Esophagus muscularis mucosa (tissue), 3 donors: ENCODE measurements at regions not wholly inside any gene's neighbourhood (a gene's known extent, or its start where the extent isn't known, plus 50 kb on each side); places are given as distances from the start of the nearest gene placed in this dataset.

Experiments
- POLR2A ChIP-seq: fragments of 450-650 bp; IDR thresholded peaks from one replicate; pipeline ENCODE4 v1.6.1; 2017; ENCODE audit warnings: antibody characterized with exemption, moderate library complexity, mild to moderate bottlenecking, low read depth
- POLR2AphosphoS5 ChIP-seq, 2 donors: sonication (generic); formaldehyde crosslinking; IDR thresholded peaks; one replicate each; pipeline ENCODE4 v1.6.1; 2017; ENCODE audit warnings: antibody characterized with exemption in 2 of 2
- TF ChIP-seq, protein P1 (sequence below), 3 experiments: fragments of 200-600 bp in 2 of 3; fragments of 450-650 bp in 1 of 3; sonication (generic) in 2 of 3; IDR thresholded peaks; one replicate each; pipeline ENCODE4 v1.5.1; 2017 to 2019; ENCODE audit warnings: antibody characterized with exemption in 3 of 3, mild to moderate bottlenecking in 2 of 3, moderate library complexity in 1 of 3

GRCh38 chr3:151995091-151995490 lies 121.6 kb downstream of the SUCNR1 start:
- TF ChIP-seq, protein P1, sequence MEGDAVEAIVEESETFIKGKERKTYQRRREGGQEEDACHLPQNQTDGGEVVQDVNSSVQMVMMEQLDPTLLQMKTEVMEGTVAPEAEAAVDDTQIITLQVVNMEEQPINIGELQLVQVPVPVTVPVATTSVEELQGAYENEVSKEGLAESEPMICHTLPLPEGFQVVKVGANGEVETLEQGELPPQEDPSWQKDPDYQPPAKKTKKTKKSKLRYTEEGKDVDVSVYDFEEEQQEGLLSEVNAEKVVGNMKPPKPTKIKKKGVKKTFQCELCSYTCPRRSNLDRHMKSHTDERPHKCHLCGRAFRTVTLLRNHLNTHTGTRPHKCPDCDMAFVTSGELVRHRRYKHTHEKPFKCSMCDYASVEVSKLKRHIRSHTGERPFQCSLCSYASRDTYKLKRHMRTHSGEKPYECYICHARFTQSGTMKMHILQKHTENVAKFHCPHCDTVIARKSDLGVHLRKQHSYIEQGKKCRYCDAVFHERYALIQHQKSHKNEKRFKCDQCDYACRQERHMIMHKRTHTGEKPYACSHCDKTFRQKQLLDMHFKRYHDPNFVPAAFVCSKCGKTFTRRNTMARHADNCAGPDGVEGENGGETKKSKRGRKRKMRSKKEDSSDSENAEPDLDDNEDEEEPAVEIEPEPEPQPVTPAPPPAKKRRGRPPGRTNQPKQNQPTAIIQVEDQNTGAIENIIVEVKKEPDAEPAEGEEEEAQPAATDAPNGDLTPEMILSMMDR (IDR thresholded peaks at IDR 0.05) = no peak
- TF ChIP-seq POLR2A (no peak), POLR2AphosphoS5 (IDR thresholded peaks at IDR 0.05) (no peak)
